Testis (tissue), 2 donors: ENCODE measurements at regions not wholly inside any gene's neighbourhood (a gene's known extent, or its start where the extent isn't known, plus 50 kb on each side); places are given as distances from the start of the nearest gene placed in this dataset.

Experiments used
- POLR2A ChIP-seq: fragments of 450-650 bp; IDR thresholded peaks from one replicate; pipeline ENCODE4 v1.6.1; 2017; ENCODE audit warnings: antibody characterized with exemption, mild to moderate bottlenecking, moderate library complexity
- TF ChIP-seq, protein P1 (sequence below), 3 experiments: fragments of 450-650 bp in 2 of 3; fragments of 200-600 bp in 1 of 3; sonication (generic) in 1 of 3; IDR thresholded peaks; one replicate each; pipeline ENCODE4 v1.5.1; 2016 to 2019; ENCODE audit warnings: antibody characterized with exemption in 3 of 3, mild to moderate bottlenecking in 2 of 3, moderate library complexity in 1 of 3

DNA sequence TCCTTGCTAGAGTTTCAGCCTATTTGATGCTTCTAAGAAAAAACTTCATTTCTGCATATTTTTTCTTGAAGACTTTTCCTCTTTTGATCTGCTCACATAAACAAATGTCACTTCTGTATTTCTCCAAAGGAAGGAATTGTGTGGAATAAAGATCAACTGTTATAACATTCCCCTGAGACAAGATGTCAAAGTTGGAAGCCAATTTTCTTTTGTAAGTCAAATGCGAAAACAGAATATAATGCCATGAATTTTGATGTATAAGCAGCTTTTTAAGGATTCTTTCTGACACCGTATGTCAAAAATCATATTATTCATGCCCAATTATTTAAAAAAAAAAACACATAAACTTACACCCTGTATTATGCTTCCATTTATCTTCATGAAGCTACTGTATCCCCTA is 70.3 kb upstream of the NHSL1 start:
- TF ChIP-seq, protein P1, sequence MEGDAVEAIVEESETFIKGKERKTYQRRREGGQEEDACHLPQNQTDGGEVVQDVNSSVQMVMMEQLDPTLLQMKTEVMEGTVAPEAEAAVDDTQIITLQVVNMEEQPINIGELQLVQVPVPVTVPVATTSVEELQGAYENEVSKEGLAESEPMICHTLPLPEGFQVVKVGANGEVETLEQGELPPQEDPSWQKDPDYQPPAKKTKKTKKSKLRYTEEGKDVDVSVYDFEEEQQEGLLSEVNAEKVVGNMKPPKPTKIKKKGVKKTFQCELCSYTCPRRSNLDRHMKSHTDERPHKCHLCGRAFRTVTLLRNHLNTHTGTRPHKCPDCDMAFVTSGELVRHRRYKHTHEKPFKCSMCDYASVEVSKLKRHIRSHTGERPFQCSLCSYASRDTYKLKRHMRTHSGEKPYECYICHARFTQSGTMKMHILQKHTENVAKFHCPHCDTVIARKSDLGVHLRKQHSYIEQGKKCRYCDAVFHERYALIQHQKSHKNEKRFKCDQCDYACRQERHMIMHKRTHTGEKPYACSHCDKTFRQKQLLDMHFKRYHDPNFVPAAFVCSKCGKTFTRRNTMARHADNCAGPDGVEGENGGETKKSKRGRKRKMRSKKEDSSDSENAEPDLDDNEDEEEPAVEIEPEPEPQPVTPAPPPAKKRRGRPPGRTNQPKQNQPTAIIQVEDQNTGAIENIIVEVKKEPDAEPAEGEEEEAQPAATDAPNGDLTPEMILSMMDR (IDR thresholded peaks at IDR 0.05) = no peak
- TF ChIP-seq POLR2A = no peak
